Heart right ventricle (tissue), 16 donors: ENCODE measurements at regions not wholly inside any gene's neighbourhood (a gene's known extent, or its start where the extent isn't known, plus 50 kb on each side); places are given as distances from the start of the nearest gene placed in this dataset.
A peak's percentile ranks its signal among the peaks of the same experiment; 100 is the strongest.
"Not testable (repeated sequence)": the region's sequence is repeated elsewhere in the genome, so short reads cannot be mapped to it uniquely, and the experiment has no call there.

Experiments used
- ATAC-seq, 8 donors: fragments of 200-7000 bp; cut with Tn5 transposase; one replicate each; pipeline ENCODE4 v1.9.1; 2020; ENCODE audit warnings: mild to moderate bottlenecking in 8 of 8, moderate library complexity in 8 of 8, moderate number of reproducible peaks in 1 of 8
- DNase-seq, 2 donors: peaks; one replicate each; pipeline ENCODE4 v3.0.0-alpha.2; 2020
- H3K27ac ChIP-seq, 10 donors: fragments of 200-600 bp; sonication (generic) in 2 of 10; one replicate each; pipeline versions ENCODE4 v1.5.0 to v1.8.0; 2020 to 2022; ENCODE audit warnings: mild to moderate bottlenecking in 3 of 10
- H3K27me3 ChIP-seq, 7 donors: fragments of 200-600 bp; one replicate each; pipeline ENCODE4 v1.8.0; 2021 to 2022; ENCODE audit warnings: mild to moderate bottlenecking in 2 of 7
- H3K36me3 ChIP-seq, 9 donors: fragments of 200-600 bp; sonication (generic) in 1 of 9; one replicate each; pipeline versions ENCODE4 v1.5.0 to v1.8.0; 2020 to 2022; ENCODE audit warnings: mild to moderate bottlenecking in 2 of 9
- H3K4me1 ChIP-seq, 9 donors: fragments of 200-600 bp; sonication (generic) in 1 of 9; one replicate each; pipeline versions ENCODE4 v1.5.0 to v1.8.0; 2020 to 2022; ENCODE audit warnings: mild to moderate bottlenecking in 4 of 9
- H3K4me3 ChIP-seq, 10 donors: fragments of 200-600 bp; sonication (generic) in 2 of 10; one replicate each; pipeline versions ENCODE4 v1.5.0 to v1.8.0; 2020 to 2022; ENCODE audit warnings: mild to moderate bottlenecking in 7 of 10, moderate library complexity in 2 of 10
- H3K9me3 ChIP-seq, 11 donors: fragments of 200-600 bp in 10 of 11; sonication (generic) in 2 of 11; one replicate each; pipeline versions ENCODE4 v1.5.0 to v1.8.0; 2013 to 2022; ENCODE audit warnings: mild to moderate bottlenecking in 2 of 11, control low read depth in 1 of 11, moderate library complexity in 1 of 11
- CTCF ChIP-seq, 9 donors: fragments of 200-600 bp; sonication (generic) in 2 of 9; IDR thresholded peaks; one replicate each; pipeline versions ENCODE4 v1.5.0 to v1.8.0; 2021 to 2022; ENCODE audit warnings: antibody characterized with exemption in 9 of 9, mild to moderate bottlenecking in 5 of 9, moderate library complexity in 1 of 9
- WGBS, 2 donors: extraction: QIAGEN DNeasy Blood & Tissue Kit; methylation state at CpG; one replicate each; pipeline ENCODE4 v1.1.7; 2013; ENCODE audit warnings: inconsistent platforms in 1 of 2; 5-methylcytosine and 5-hydroxymethylcytosine counted together
- intact Hi-C, 10 donors: fragments of 100-400 bp; cut with DNase I; formaldehyde crosslinking; loops; one replicate each; pipeline versions ENCODE4 v1.11.1 to v1.14.2; 2022
- donor health status: Arrhythmogenic right ventricular cardiomyopathy.
- donor health status: ischemic (EF 13 %, LVEDD 7.1; RV severe dilation, severe dysfunction).
- donor health status: healthy with polysubstance abuse.
- donor health status: DM: no; HTN: yes; CAD: no.
- donor health status: DM: no; HTN: no; CAD: no.
- donor health status: ischemic (EF 25% LVEDD 6.9; RV normal size, moderate dysfunction).
- donor health status: ischemic (EF 25% LVEDD 5.7; RV mildly dilated, moderate dysfunction).
- donor health status: healthy.
- donor health status: DM: yes; HTN: yes; CAD: no.
- donor health status: Ischemic cardiomyopathy.
- donor health status: ischemic (EF 35%, LVEDD 5.7; RV mildly dilated, moderate dysfunction).
- donor health status: nonischemic (EF 11% LVEDD 7.7; RV severe dilation, severe dysfunction).
- donor health status: DM: yes; HTN: yes; CAD: no.
- donor health status: PGD.
- donor health status: ischemic (EF 29% LVEDD 5.4; RV normal size, mild dysfunction).
- donor health status: nonischemic (EF 23%, LVEDD 6.1; RV moderate dilation, normal function).

GRCh38 chr20:53863039-53863438 lies 207.4 kb downstream of the BCAS1 start:
- ATAC-seq, H3K27me3 ChIP-seq, DNase-seq, H3K36me3 ChIP-seq, H3K4me3 ChIP-seq, H3K27ac ChIP-seq, H3K9me3 ChIP-seq: not testable (repeated sequence)
- 95 to 98% methylated on average over 5 of the region's 5 CpGs for whole genome bisulfite sequencing, 2 donors
- intact Hi-C loops: loop anchor here in 1 of 10 donors (10.0 kb wide), 1 partner anchor 128 kb away; no protein-coding TSS in a partner anchor
- peaks cover 0 to 51% (median 39%) of the 10 kb centered on the region in 9 donors for H3K4me1 ChIP-seq

GRCh38 chr20:53862490-53862889 lies 207.9 kb downstream of the BCAS1 start:
- intact Hi-C loops: loop anchor here in 1 of 10 donors (10.0 kb wide), 1 partner anchor 128 kb away; no protein-coding TSS in a partner anchor
- 98 to 99% methylated on average over 4 of the region's 4 CpGs for WGBS, 2 donors
- H3K27ac ChIP-seq, DNase-seq, ATAC-seq, H3K36me3 ChIP-seq, H3K4me3 ChIP-seq, H3K9me3 ChIP-seq, H3K27me3 ChIP-seq: not testable (repeated sequence)
- peaks cover 0 to 51% (median 42%) of the 10 kb centered on the region in 9 donors for H3K4me1 ChIP-seq

- ATAC-seq, H3K36me3 ChIP-seq, H3K9me3 ChIP-seq, H3K4me3 ChIP-seq, H3K27me3 ChIP-seq, DNase-seq, H3K27ac ChIP-seq: not testable (repeated sequence)
- intact Hi-C loops: loop anchor here in 1 of 10 donors (10.0 kb wide), 1 partner anchor 127 kb away; no protein-coding TSS in a partner anchor
- H3K4me1 ChIP-seq: peaks cover 0 to 48% (median 39%) of the 10 kb centered on the region in 9 donors
- WGBS, 2 donors: 93 to 94% methylated on average over 1 of the region's 1 CpG
These were observed 208.3 kb downstream of the BCAS1 start for GRCh38 chr20:53862136-53862397.

GRCh38 chr20:53859684-53860083 lies 210.7 kb downstream of the BCAS1 start:
- Histone ChIP-seq H3K4me3 (no peak overlapping the region), H3K27ac (peak overlapping the region in 6 of 10 donors; percentile 11 to 46 (median 30)), H3K27me3 (no peaks in the 10 kb centered on the region), H3K36me3 (no peaks in the 10 kb centered on the region), H3K9me3 (no peaks in the 10 kb centered on the region), H3K4me1 (peaks cover 0 to 39% (median 19%) of the 10 kb centered on the region in 9 donors)
- no peak for TF ChIP-seq CTCF (IDR thresholded peaks at IDR 0.05)
- intact Hi-C loops: loop anchor here in 2 of 10 donors (10.0 kb wide), 2 partner anchors 65 to 125 kb away; no protein-coding TSS in a partner anchor
- ATAC-seq (peak in 7 of 8 donors; percentile 89 to 94 (median 92)), DNase-seq (peak; percentile 57 to 83)
- WGBS, 2 donors: 43 to 53% methylated on average over 5 of the region's 5 CpGs

- not testable (repeated sequence) for H3K9me3 ChIP-seq
- intact Hi-C loops: loop anchor here in 1 of 10 donors (10.0 kb wide), 1 partner anchor 64 kb away; no protein-coding TSS in a partner anchor
These were observed 211.4 kb downstream of the BCAS1 start for GRCh38 chr20:53859009-53859408.

GRCh38 chr20:53858516-53858915 lies 211.9 kb downstream of the BCAS1 start:
- intact Hi-C loops: loop anchor here in 1 of 10 donors (10.0 kb wide), 1 partner anchor 64 kb away; no protein-coding TSS in a partner anchor
- not testable (repeated sequence) for H3K27ac ChIP-seq, H3K9me3 ChIP-seq, H3K4me3 ChIP-seq, ATAC-seq, H3K27me3 ChIP-seq, DNase-seq, H3K36me3 ChIP-seq
- 97 to 99% methylated on average over 3 of the region's 3 CpGs for WGBS, 2 donors
- H3K4me1 ChIP-seq: peaks cover 0 to 39% (median 17%) of the 10 kb centered on the region in 9 donors

More at GRCh38 chr20:53859009-53859408, 211.4 kb downstream of the BCAS1 start:
- H3K4me1 ChIP-seq: peaks cover 0 to 39% (median 17%) of the 10 kb centered on the region in 9 donors
- not testable (repeated sequence) for H3K27ac ChIP-seq, H3K4me3 ChIP-seq, H3K36me3 ChIP-seq, ATAC-seq, DNase-seq, H3K27me3 ChIP-seq
- 97% methylated on average over 5 of the region's 5 CpGs for WGBS, 2 donors

GRCh38 chr20:53857723-53858236 lies 212.6 kb downstream of the BCAS1 start:
- 14 to 21% methylated on average over 7 of the region's 7 CpGs for WGBS, 2 donors
- ATAC-seq: peak in 2 of 8 donors; percentile 45 to 53

More at GRCh38 chr20:53857723-53858236, 212.6 kb downstream of the BCAS1 start:
- H3K4me3 ChIP-seq: no peak overlapping the region
- peak overlapping the region in 3 of 10 donors; percentile 5 to 51 (median 7) for H3K27ac ChIP-seq
- H3K4me1 ChIP-seq: peaks cover 0 to 39% (median 17%) of the 10 kb centered on the region in 9 donors
- H3K9me3 ChIP-seq: no peaks in the 10 kb centered on the region
- intact Hi-C loops: loop anchor here in 1 of 10 donors (10.0 kb wide), 1 partner anchor 63 kb away; no protein-coding TSS in a partner anchor
- no peaks in the 10 kb centered on the region for H3K36me3 ChIP-seq
- TF ChIP-seq CTCF (IDR thresholded peaks at IDR 0.05): no peak
- DNase-seq: no peak
- no peaks in the 10 kb centered on the region for H3K27me3 ChIP-seq
